GM12873 (cell line): ENCODE measurements at regions not wholly inside any gene's neighbourhood (a gene's known extent, or its start where the extent isn't known, plus 50 kb on each side); places are given as distances from the start of the nearest gene placed in this dataset.

ENCODE experiments used
- TF ChIP-seq, protein P1 (sequence below): IDR thresholded peaks from 2 replicates; pipeline ENCODE4 v1.5.1; 2012; ENCODE audit warnings: low read depth, mild to moderate bottlenecking, moderate library complexity, low read length, control low read depth; ENCODE audit not compliant: insufficient read depth; ENCODE audit errors: missing control alignments

DNA sequence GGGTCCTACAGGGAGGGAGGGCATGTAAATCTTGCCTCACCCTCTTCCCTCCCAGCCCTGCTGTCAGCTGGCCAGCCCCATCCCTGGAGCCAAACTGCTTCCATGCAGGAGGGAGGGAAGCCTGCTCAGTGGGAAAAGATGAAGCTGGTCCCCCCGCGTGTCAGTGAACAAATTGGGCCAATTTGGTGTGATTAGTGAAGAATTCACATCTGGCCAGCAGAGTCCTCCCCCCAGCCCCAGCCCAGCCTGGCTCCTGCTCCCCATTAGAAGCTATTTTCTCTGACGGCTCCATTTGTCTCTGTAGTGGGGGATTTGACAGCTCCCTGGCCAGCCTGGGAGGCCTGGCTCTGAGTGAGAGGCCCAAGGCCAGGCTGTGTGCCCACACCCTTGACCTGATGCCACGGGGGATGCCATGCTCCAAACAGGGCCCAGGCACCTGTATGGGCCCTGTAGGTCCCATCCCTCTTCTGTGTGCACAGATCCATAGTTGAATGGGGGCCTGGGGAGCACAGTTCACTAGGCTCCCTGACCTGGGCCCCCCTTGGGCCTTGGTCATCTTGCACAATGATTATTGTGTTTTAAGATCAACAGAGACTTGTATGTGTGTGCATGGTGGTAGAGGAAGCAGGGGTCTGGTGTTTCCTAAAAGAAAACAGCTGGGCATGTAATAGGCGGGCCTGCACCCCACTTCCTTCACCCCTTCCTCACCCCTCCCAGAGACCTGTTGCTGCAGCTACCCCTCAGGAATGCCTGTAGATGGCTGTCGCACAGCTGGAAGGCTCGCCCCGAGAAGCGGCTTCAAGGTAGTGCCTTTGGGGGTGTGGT is 50.7 kb upstream of the TAC4 start:
- TF ChIP-seq, protein P1, sequence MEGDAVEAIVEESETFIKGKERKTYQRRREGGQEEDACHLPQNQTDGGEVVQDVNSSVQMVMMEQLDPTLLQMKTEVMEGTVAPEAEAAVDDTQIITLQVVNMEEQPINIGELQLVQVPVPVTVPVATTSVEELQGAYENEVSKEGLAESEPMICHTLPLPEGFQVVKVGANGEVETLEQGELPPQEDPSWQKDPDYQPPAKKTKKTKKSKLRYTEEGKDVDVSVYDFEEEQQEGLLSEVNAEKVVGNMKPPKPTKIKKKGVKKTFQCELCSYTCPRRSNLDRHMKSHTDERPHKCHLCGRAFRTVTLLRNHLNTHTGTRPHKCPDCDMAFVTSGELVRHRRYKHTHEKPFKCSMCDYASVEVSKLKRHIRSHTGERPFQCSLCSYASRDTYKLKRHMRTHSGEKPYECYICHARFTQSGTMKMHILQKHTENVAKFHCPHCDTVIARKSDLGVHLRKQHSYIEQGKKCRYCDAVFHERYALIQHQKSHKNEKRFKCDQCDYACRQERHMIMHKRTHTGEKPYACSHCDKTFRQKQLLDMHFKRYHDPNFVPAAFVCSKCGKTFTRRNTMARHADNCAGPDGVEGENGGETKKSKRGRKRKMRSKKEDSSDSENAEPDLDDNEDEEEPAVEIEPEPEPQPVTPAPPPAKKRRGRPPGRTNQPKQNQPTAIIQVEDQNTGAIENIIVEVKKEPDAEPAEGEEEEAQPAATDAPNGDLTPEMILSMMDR: no peak

GRCh38 chr17:49899191-49899485 is 51.3 kb upstream of the TAC4 start:
- TF ChIP-seq, protein P1: peak; percentile 22

DNA sequence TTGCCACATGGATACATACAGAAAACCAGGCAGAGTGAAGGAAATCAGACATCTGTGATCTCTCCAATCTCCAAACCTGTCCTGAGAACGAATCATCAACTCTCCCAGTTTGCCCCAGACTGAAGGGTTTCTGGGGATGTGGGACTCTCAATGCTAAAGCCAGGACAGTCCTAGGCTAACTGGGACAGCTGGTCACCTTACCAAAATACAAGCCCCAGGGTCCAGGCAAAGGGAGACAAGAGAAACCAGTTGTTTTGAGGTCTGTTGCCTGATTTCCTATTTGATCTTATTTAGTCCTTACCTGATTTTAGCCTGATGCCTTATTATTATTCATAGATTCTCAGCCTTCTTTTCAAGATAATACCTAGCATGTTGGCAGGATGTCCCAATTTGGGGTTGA is 51.7 kb upstream of the TAC4 start:
- TF ChIP-seq, protein P1: no peak

DNA sequence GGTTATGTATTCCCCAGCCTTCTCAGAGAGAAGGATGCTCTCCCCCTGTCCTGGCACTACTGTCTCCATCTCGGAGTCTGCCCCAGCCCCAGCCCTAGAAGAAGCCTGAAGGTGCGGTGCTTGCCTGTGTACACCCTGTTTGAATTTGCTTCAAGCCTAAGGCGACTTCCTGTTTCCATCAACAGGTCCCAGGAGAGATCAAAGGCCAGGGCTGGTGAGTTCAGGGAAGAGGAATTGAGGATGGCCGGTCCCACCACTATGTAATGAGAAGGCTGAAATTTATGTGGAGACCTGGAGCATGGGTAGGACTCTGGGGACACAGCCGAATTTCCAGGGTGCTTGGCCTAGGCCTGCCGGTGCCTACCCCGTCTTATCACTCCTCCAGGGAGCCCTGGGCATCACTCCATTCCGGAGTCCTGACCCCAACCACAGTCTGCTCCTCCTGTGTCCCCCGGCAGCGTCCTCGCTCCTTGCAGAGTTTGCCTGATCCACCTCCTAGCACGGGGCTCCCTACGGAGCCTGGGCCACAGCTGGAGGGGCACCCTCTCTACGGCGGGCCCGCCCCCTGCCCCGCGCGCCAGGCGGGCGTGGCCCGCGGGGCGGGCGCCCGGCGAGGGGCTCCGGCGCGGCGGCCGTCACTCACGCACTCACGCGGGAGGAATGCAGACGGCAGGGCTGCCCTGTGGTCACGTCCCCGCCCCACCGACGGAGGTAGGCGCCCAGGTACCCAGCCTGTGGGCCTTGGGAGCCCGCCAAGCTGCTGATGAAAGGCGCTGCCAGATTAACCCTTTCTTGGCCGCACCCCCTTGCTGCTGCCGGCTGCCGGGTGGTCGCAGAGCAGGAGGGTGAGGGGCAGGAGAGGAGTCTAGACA is 53.8 kb upstream of the TAC4 start:
- TF ChIP-seq, protein P1: no peak

GRCh38 chr17:49903523-49903922 is 55.7 kb upstream of the TAC4 start:
- TF ChIP-seq, protein P1: no peak

- TF ChIP-seq, protein P1: no peak
Measured at GRCh38 chr17:49904893-49905292, 57.0 kb upstream of the TAC4 start.

GRCh38 chr17:49906531-49907136 is 58.8 kb upstream of the TAC4 start:
- TF ChIP-seq, protein P1: no peak
